CD4-positive, alpha-beta T cell (primary cell): ENCODE measurements at regions not wholly inside any gene's neighbourhood (a gene's known extent, or its start where the extent isn't known, plus 50 kb on each side); places are given as distances from the start of the nearest gene placed in this dataset.

Experiments used
- ATAC-seq: fragments of 200-7000 bp; cut with Tn5 transposase; one replicate; pipeline ENCODE4 v1.10.0; 2022; ENCODE audit warnings: mild to moderate bottlenecking; ENCODE audit not compliant: poor library complexity
- CTCF ChIA-PET: fragments of 350-600 bp; sonication (Branson Sonifier 250); formaldehyde crosslinking; loops from one replicate; lab custom pipeline; 2021; ENCODE audit warnings: antibody characterized with exemption, inconsistent platforms; lab: Charles Lee
- POLR2A ChIA-PET: fragments of 350-600 bp; sonication (Branson Sonifier 250); formaldehyde crosslinking; loops from one replicate; lab custom pipeline; 2021; ENCODE audit warnings: antibody characterized with exemption, inconsistent platforms; lab: Charles Lee
- DNase-seq, 14 experiments: peaks; one replicate each; pipeline ENCODE4 v3.0.0-alpha.2; 2013 to 2020; ENCODE audit warnings: mixed read lengths in 2 of 14
- H3K27ac ChIP-seq, 2 donors: one replicate each; pipeline versions ENCODE4 v1.5.1 to v1.7.0; 2013; ENCODE audit warnings: low read length in 2 of 2, low read depth in 1 of 2, mild to moderate bottlenecking in 1 of 2
- H3K27me3 ChIP-seq, 2 experiments: 1 replicate in 1 of 2; 2 replicates in 1 of 2; pipeline versions ENCODE4 v1.6.1 to v1.7.0; 2013; ENCODE audit warnings: low read length in 2 of 2, control low read depth in 1 of 2, mild to moderate bottlenecking in 1 of 2, moderate library complexity in 1 of 2; ENCODE audit not compliant: insufficient read depth in 2 of 2, control insufficient read depth in 1 of 2
- H3K36me3 ChIP-seq: one replicate; pipeline ENCODE4 v1.6.1; 2013; ENCODE audit warnings: low read length, control low read depth; ENCODE audit not compliant: insufficient read depth
- H3K4me1 ChIP-seq: one replicate; pipeline ENCODE4 v1.6.1; 2013; ENCODE audit warnings: low read length, control low read depth; ENCODE audit not compliant: insufficient read depth
- H3K4me3 ChIP-seq: one replicate; pipeline ENCODE4 v1.5.1; 2013; ENCODE audit warnings: mild to moderate bottlenecking, low read length, moderate library complexity
- H3K9me3 ChIP-seq, 2 experiments: 1 replicate in 1 of 2; 2 replicates in 1 of 2; pipeline versions ENCODE4 v1.6.1 to v1.7.0; 2013; ENCODE audit warnings: low read length in 2 of 2, mild to moderate bottlenecking in 2 of 2, control low read depth in 1 of 2, moderate library complexity in 1 of 2; ENCODE audit not compliant: control insufficient read depth in 1 of 2, insufficient read depth in 1 of 2
- H3K27ac Mint-ChIP-seq: one replicate; pipeline ENCODE4 v1.8.0; 2020; ENCODE audit warnings: mixed read lengths
- H3K27me3 Mint-ChIP-seq: one replicate; pipeline ENCODE4 v1.8.0; 2021; ENCODE audit warnings: mixed read lengths
- H3K36me3 Mint-ChIP-seq: one replicate; pipeline ENCODE4 v1.8.0; 2021; ENCODE audit warnings: low read depth, mixed read lengths
- H3K4me1 Mint-ChIP-seq: one replicate; pipeline ENCODE4 v1.8.0; 2021; ENCODE audit warnings: low read depth, mixed read lengths
- H3K4me3 Mint-ChIP-seq: one replicate; pipeline ENCODE4 v1.8.0; 2020; ENCODE audit warnings: mild to moderate bottlenecking, mixed read lengths
- H3K9me3 Mint-ChIP-seq: one replicate; pipeline ENCODE4 v1.8.0; 2020; ENCODE audit warnings: mixed read lengths
- intact Hi-C, 2 experiments: fragments of 100-400 bp; cut with DNase I in 1 of 2; cut with micrococcal nuclease in 1 of 2; formaldehyde crosslinking; loops; one replicate each; pipeline versions ENCODE4 v1.15.1 to v1.9.0; 2023 to 2025; cut with DNase I, micrococcal nuclease
- TF ChIP-seq, protein P1 (sequence below): fragments of 200-600 bp; IDR thresholded peaks from one replicate; pipeline ENCODE4 v1.8.0; 2022; ENCODE audit warnings: antibody characterized with exemption, mild to moderate bottlenecking

DNA sequence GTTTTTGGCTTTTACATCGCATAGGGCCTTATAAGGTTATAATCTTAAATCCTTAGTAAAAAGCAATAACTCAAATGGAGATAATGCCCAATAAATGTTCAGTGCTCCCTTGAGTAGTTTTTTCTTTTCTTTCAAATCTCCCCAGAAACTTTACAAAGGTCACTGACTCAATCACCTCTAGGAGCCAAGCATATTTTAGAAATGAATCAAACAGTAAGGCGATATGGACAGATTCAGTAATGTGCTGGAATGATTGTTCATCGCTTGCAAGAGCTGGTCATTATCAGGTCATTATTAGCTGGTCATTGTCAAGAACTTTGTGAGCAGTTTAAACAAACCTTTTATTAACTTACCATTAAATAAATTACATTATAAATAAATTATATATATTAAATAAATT is 130.4 kb upstream of the SLIT3 start:
- no peaks in the 10 kb centered on the region for H3K9me3 Mint-ChIP-seq
- ATAC-seq = no peak
- no peak overlapping the region for H3K27ac Mint-ChIP-seq
- Histone ChIP-seq H3K27ac (no peak overlapping the region), H3K4me3 (no peak overlapping the region), H3K4me1 (no peaks in the 10 kb centered on the region), H3K27me3 (peaks cover 0 to 3% of the 10 kb centered on the region in 2 experiments), H3K9me3 (no peaks in the 10 kb centered on the region), H3K36me3 (no peaks in the 10 kb centered on the region)
- no peaks in the 10 kb centered on the region for H3K36me3 Mint-ChIP-seq
- POLR2A ChIA-PET = no interaction called here
- CTCF ChIA-PET = no interaction called here
- TF ChIP-seq, protein P1, sequence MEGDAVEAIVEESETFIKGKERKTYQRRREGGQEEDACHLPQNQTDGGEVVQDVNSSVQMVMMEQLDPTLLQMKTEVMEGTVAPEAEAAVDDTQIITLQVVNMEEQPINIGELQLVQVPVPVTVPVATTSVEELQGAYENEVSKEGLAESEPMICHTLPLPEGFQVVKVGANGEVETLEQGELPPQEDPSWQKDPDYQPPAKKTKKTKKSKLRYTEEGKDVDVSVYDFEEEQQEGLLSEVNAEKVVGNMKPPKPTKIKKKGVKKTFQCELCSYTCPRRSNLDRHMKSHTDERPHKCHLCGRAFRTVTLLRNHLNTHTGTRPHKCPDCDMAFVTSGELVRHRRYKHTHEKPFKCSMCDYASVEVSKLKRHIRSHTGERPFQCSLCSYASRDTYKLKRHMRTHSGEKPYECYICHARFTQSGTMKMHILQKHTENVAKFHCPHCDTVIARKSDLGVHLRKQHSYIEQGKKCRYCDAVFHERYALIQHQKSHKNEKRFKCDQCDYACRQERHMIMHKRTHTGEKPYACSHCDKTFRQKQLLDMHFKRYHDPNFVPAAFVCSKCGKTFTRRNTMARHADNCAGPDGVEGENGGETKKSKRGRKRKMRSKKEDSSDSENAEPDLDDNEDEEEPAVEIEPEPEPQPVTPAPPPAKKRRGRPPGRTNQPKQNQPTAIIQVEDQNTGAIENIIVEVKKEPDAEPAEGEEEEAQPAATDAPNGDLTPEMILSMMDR = no peak
- H3K4me1 Mint-ChIP-seq = no peaks in the 10 kb centered on the region
- H3K27me3 Mint-ChIP-seq = peaks cover 9% of the 10 kb centered on the region
- intact Hi-C loops = no loop called here
- no peak for DNase-seq
- no peak overlapping the region for H3K4me3 Mint-ChIP-seq

DNA sequence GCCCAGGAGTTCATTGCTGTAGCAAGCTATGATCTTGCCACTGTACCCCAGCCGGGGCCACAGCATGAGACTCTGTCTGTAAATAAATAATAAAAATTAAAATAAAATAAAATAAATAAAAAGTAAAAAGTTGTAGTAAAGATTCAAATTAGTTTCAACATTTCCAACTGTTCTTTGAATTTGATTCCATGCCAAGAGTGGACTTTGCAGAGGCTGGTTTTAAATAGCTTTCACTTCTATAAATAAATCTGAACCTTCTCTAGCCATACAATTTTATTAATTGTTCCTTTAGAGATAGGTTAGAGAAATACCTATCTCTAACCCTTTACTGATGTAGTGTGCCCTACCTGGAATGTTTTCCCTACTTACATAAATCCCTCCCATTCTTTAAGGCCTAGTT is 129.7 kb upstream of the SLIT3 start:
- Mint-ChIP-seq H3K27ac (no peak overlapping the region), H3K36me3 (no peaks in the 10 kb centered on the region), H3K9me3 (no peaks in the 10 kb centered on the region), H3K4me3 (no peak overlapping the region), H3K27me3 (peaks cover 9% of the 10 kb centered on the region), H3K4me1 (no peaks in the 10 kb centered on the region)
- Histone ChIP-seq H3K4me3 (no peak overlapping the region), H3K36me3 (no peaks in the 10 kb centered on the region), H3K27ac (no peak overlapping the region), H3K4me1 (no peaks in the 10 kb centered on the region), H3K27me3 (peaks cover 0 to 3% of the 10 kb centered on the region in 2 experiments), H3K9me3 (no peaks in the 10 kb centered on the region)
- DNase-seq = no peak
- ChIA-PET POLR2A (no interaction called here), CTCF (no interaction called here)
- no peak for ATAC-seq
- TF ChIP-seq, protein P1 = no peak
- intact Hi-C loops = no loop called here

DNA sequence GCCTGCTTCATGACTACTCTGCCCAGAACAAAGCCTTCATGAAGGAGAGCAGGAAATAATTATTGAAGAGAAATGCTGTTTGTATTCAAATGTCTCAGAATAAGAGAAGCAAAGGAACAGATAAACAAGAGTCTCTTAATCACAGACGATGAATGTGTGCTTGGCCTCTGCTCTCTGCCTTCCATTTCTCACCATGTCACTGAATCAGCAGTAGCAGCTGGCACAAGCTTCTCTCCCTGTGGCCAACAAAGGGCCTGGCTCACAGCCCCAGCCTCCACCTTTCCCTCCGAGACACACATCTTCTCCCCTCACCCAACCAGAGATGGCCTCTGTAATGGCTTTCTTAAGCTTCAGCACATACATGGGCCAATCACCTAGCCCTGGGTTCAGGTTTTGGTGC is 128.1 kb upstream of the SLIT3 start:
- ChIA-PET CTCF (no interaction called here), POLR2A (no interaction called here)
- no peaks in the 10 kb centered on the region for H3K36me3 Mint-ChIP-seq
- Histone ChIP-seq H3K4me1 (no peaks in the 10 kb centered on the region), H3K9me3 (no peaks in the 10 kb centered on the region), H3K27ac (no peak overlapping the region), H3K27me3 (peaks cover 0 to under 1% of the 10 kb centered on the region in 2 experiments), H3K4me3 (no peak overlapping the region), H3K36me3 (no peaks in the 10 kb centered on the region)
- intact Hi-C loops = loop anchor here in 1 of 2 experiments (5.0 kb wide), 1 partner anchor 1383 kb away; no protein-coding TSS in a partner anchor
- H3K9me3 Mint-ChIP-seq = no peaks in the 10 kb centered on the region
- ATAC-seq (no peak), DNase-seq (no peak)
- no peak overlapping the region for H3K4me3 Mint-ChIP-seq
- H3K4me1 Mint-ChIP-seq = no peaks in the 10 kb centered on the region
- no peak overlapping the region for H3K27ac Mint-ChIP-seq
- peaks cover 9% of the 10 kb centered on the region for H3K27me3 Mint-ChIP-seq
- TF ChIP-seq, protein P1 = no peak
